ENCODE measurements at regions not wholly inside any gene's neighbourhood (a gene's known extent, or its start where the extent isn't known, plus 50 kb on each side); places are given as distances from the start of the nearest gene placed in this dataset.

DNA sequence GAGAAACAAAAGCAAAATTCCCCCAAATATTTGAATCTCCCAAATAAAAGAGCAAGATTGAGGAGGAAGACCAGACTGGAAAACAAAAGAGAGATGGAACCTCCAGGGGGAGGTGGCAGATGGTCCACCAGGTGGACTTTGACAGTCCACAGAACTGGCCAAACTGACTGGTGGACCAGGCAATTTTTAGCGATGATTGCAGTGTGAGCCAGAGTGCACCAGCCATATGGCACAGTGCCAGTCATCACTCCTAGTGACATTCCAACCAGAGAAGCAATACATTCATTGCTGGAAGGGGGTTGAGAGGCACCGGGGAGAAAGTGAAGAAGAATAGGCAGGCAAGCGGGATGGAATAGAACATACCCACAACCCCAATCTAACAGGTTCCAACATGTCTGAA, 182.9 kb downstream of the EXOC5 start:
- no peak for TF ChIP-seq EP300 (IDR thresholded peaks at IDR 0.05)
- TF ChIP-seq, protein P1, sequence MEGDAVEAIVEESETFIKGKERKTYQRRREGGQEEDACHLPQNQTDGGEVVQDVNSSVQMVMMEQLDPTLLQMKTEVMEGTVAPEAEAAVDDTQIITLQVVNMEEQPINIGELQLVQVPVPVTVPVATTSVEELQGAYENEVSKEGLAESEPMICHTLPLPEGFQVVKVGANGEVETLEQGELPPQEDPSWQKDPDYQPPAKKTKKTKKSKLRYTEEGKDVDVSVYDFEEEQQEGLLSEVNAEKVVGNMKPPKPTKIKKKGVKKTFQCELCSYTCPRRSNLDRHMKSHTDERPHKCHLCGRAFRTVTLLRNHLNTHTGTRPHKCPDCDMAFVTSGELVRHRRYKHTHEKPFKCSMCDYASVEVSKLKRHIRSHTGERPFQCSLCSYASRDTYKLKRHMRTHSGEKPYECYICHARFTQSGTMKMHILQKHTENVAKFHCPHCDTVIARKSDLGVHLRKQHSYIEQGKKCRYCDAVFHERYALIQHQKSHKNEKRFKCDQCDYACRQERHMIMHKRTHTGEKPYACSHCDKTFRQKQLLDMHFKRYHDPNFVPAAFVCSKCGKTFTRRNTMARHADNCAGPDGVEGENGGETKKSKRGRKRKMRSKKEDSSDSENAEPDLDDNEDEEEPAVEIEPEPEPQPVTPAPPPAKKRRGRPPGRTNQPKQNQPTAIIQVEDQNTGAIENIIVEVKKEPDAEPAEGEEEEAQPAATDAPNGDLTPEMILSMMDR (IDR thresholded peaks at IDR 0.05): no peak

Data from suprapubic skin (tissue), 3 donors.